ENCODE measurements at regions not wholly inside any gene's neighbourhood (a gene's known extent, or its start where the extent isn't known, plus 50 kb on each side); places are given as distances from the start of the nearest gene placed in this dataset.

DNA sequence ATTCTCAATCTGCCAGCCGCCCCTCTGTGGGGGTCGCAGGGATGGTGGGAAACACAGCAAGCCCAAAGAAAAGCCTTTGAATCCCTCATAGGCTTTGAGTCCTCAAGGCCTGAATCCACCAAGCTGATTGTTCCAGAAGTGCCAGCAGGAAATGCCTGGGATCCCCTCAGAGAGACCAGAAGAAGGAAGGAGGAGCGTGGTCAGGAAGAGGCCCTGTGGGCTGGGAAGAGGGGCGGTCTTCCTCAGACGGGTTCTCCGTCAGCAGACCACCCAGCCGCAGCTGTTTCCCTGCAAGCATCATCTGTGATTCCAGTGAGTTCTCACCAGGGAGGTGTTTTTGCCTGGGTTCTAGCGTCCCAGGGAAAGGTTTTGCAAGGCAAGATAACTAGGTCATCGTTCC lies 190.0 kb upstream of the KLF6 start:
- no peaks in the 10 kb centered on the region for H3K9me2 ChIP-seq (replicated peaks; ENCODE audit: control insufficient read depth, low read length)
- no peak for TF ChIP-seq EZH2phosphoT487 (IDR thresholded peaks at IDR 0.05; ENCODE audit: borderline replicate concordance, low read length)
- TF ChIP-seq, protein P1, sequence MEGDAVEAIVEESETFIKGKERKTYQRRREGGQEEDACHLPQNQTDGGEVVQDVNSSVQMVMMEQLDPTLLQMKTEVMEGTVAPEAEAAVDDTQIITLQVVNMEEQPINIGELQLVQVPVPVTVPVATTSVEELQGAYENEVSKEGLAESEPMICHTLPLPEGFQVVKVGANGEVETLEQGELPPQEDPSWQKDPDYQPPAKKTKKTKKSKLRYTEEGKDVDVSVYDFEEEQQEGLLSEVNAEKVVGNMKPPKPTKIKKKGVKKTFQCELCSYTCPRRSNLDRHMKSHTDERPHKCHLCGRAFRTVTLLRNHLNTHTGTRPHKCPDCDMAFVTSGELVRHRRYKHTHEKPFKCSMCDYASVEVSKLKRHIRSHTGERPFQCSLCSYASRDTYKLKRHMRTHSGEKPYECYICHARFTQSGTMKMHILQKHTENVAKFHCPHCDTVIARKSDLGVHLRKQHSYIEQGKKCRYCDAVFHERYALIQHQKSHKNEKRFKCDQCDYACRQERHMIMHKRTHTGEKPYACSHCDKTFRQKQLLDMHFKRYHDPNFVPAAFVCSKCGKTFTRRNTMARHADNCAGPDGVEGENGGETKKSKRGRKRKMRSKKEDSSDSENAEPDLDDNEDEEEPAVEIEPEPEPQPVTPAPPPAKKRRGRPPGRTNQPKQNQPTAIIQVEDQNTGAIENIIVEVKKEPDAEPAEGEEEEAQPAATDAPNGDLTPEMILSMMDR (IDR thresholded peaks at IDR 0.05; ENCODE audit: low read depth, low read length, poor library complexity, severe bottlenecking), result no peak
- no peak overlapping the region for H3K4me2 ChIP-seq (ENCODE audit: low read length)
- H3K9me3 ChIP-seq (ENCODE audit: control insufficient read depth, insufficient read depth, low read length), result no peaks in the 10 kb centered on the region
- H3K36me3 ChIP-seq (ENCODE audit: control insufficient read depth, low read length), result no peaks in the 10 kb centered on the region
- H4K20me1 ChIP-seq (ENCODE audit: control insufficient read depth, insufficient read depth, low read depth, low read length), result no peaks in the 10 kb centered on the region
- H3K27ac ChIP-seq (ENCODE audit: low read depth, low read length), result no peak overlapping the region
- H3K4me3 ChIP-seq (ENCODE audit: low read length), result no peak overlapping the region
- no peaks in the 10 kb centered on the region; the same call in 1 of the 2 replicates for H3K4me1 ChIP-seq (ENCODE audit: control insufficient read depth, low read length)
- no peaks in the 10 kb centered on the region for H3K27me3 ChIP-seq (ENCODE audit: control insufficient read depth, low read length)
- no peaks in the 10 kb centered on the region for H3F3A ChIP-seq (ENCODE audit: control insufficient read depth, insufficient read depth)
- H3K79me2 ChIP-seq (ENCODE audit: control insufficient read depth, low read length), result no peaks in the 10 kb centered on the region

- H3K79me2 ChIP-seq (ENCODE audit: control insufficient read depth, low read length), result no peaks in the 10 kb centered on the region
- no peaks in the 10 kb centered on the region for H3K27me3 ChIP-seq (ENCODE audit: control insufficient read depth, low read length)
- H3K9me2 ChIP-seq (replicated peaks; ENCODE audit: control insufficient read depth, low read length), result no peaks in the 10 kb centered on the region
- TF ChIP-seq, protein P1 (IDR thresholded peaks at IDR 0.05; ENCODE audit: low read depth, low read length, poor library complexity, severe bottlenecking), result no peak
- no peak for TF ChIP-seq EZH2phosphoT487 (IDR thresholded peaks at IDR 0.05; ENCODE audit: borderline replicate concordance, low read length)
- H4K20me1 ChIP-seq (ENCODE audit: control insufficient read depth, insufficient read depth, low read depth, low read length), result no peaks in the 10 kb centered on the region
- H3K4me3 ChIP-seq (ENCODE audit: low read length), result no peak overlapping the region
- no peaks in the 10 kb centered on the region for H3F3A ChIP-seq (ENCODE audit: control insufficient read depth, insufficient read depth)
- H3K4me1 ChIP-seq (ENCODE audit: control insufficient read depth, low read length), result no peaks in the 10 kb centered on the region; the same call in 1 of the 2 replicates
- H3K36me3 ChIP-seq (ENCODE audit: control insufficient read depth, low read length), result no peaks in the 10 kb centered on the region
- no peak overlapping the region for H3K4me2 ChIP-seq (ENCODE audit: low read length)
- H3K27ac ChIP-seq (ENCODE audit: low read depth, low read length), result no peak overlapping the region
- no peaks in the 10 kb centered on the region for H3K9me3 ChIP-seq (ENCODE audit: control insufficient read depth, insufficient read depth, low read length)
Measured at GRCh38 chr10:3972460-3973301, 187.7 kb upstream of the KLF6 start.

GRCh38 chr10:3971713-3972112 lies 186.7 kb upstream of the KLF6 start:
- Histone ChIP-seq H4K20me1 (ENCODE audit: control insufficient read depth, insufficient read depth, low read depth, low read length) (no peaks in the 10 kb centered on the region), H3K4me3 (ENCODE audit: low read length) (no peak overlapping the region), H3K36me3 (ENCODE audit: control insufficient read depth, low read length) (no peaks in the 10 kb centered on the region), H3K79me2 (ENCODE audit: control insufficient read depth, low read length) (no peaks in the 10 kb centered on the region), H3K4me2 (ENCODE audit: low read length) (no peak overlapping the region), H3K4me1 (ENCODE audit: control insufficient read depth, low read length) (no peaks in the 10 kb centered on the region; the same call in 1 of the 2 replicates), H3K27me3 (ENCODE audit: control insufficient read depth, low read length) (no peaks in the 10 kb centered on the region), H3K27ac (ENCODE audit: low read depth, low read length) (no peak overlapping the region), H3F3A (ENCODE audit: control insufficient read depth, insufficient read depth) (no peaks in the 10 kb centered on the region), H3K9me3 (ENCODE audit: control insufficient read depth, insufficient read depth, low read length) (no peaks in the 10 kb centered on the region), H3K9me2 (replicated peaks; ENCODE audit: control insufficient read depth, low read length) (no peaks in the 10 kb centered on the region)
- TF ChIP-seq EZH2phosphoT487 (IDR thresholded peaks at IDR 0.05; ENCODE audit: borderline replicate concordance, low read length), result no peak
- TF ChIP-seq, protein P1 (IDR thresholded peaks at IDR 0.05; ENCODE audit: low read depth, low read length, poor library complexity, severe bottlenecking), result no peak
